ENCODE measurements at regions not wholly inside any gene's neighbourhood (a gene's known extent, or its start where the extent isn't known, plus 50 kb on each side); places are given as distances from the start of the nearest gene placed in this dataset.

DNA sequence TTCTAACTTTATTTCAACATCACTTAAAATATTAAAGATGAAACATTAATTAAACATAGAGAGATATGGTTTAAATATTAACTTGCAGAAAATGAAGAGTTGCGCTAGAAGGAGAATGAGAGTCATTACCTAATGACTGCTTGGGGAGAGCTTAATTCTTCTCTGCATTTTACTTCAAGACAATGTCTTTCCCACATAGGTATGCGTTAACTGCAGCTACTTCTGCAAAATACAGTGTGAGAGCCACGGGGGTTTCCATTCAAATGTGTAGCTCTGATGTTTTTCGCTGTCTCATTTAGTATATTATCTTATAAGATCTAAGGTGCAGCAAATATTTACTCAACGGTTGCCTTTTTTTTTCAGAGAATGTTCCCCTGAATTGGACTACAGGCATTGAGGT is 126.7 kb downstream of the TMX3 start:
- TF ChIP-seq JUND (IDR thresholded peaks at IDR 0.05) = no peak
- TF ChIP-seq HNF4A (conservative IDR thresholded peaks at IDR 0.05) = no peak
- TF ChIP-seq SP1 (IDR thresholded peaks at IDR 0.05) = no peak
- no peak for TF ChIP-seq HNF4G (IDR thresholded peaks at IDR 0.05)
- no peak for TF ChIP-seq NR2F2 (IDR thresholded peaks at IDR 0.05)
- TF ChIP-seq FOXA2 (IDR thresholded peaks at IDR 0.05) = no peak
- TF ChIP-seq TAF1 (conservative IDR thresholded peaks at IDR 0.05) = no peak
- no peak for TF ChIP-seq EGR1 (IDR thresholded peaks at IDR 0.05; ENCODE audit: low read depth in 2 of 2)
- no peak for TF ChIP-seq YY1 (IDR thresholded peaks at IDR 0.05)
- TF ChIP-seq, protein P1, sequence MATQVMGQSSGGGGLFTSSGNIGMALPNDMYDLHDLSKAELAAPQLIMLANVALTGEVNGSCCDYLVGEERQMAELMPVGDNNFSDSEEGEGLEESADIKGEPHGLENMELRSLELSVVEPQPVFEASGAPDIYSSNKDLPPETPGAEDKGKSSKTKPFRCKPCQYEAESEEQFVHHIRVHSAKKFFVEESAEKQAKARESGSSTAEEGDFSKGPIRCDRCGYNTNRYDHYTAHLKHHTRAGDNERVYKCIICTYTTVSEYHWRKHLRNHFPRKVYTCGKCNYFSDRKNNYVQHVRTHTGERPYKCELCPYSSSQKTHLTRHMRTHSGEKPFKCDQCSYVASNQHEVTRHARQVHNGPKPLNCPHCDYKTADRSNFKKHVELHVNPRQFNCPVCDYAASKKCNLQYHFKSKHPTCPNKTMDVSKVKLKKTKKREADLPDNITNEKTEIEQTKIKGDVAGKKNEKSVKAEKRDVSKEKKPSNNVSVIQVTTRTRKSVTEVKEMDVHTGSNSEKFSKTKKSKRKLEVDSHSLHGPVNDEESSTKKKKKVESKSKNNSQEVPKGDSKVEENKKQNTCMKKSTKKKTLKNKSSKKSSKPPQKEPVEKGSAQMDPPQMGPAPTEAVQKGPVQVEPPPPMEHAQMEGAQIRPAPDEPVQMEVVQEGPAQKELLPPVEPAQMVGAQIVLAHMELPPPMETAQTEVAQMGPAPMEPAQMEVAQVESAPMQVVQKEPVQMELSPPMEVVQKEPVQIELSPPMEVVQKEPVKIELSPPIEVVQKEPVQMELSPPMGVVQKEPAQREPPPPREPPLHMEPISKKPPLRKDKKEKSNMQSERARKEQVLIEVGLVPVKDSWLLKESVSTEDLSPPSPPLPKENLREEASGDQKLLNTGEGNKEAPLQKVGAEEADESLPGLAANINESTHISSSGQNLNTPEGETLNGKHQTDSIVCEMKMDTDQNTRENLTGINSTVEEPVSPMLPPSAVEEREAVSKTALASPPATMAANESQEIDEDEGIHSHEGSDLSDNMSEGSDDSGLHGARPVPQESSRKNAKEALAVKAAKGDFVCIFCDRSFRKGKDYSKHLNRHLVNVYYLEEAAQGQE (IDR thresholded peaks at IDR 0.05) = no peak
- TF ChIP-seq, protein P2, sequence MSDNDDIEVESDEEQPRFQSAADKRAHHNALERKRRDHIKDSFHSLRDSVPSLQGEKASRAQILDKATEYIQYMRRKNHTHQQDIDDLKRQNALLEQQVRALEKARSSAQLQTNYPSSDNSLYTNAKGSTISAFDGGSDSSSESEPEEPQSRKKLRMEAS (IDR thresholded peaks at IDR 0.05) = no peak
- no peak for TF ChIP-seq ATF3 (IDR thresholded peaks at IDR 0.05)
- TF ChIP-seq RXRA (IDR thresholded peaks at IDR 0.05) = no peak
- no peak for TF ChIP-seq FOXA1 (IDR thresholded peaks at IDR 0.05)
- no peak for TF ChIP-seq CTCF (IDR thresholded peaks at IDR 0.05; ENCODE audit: low read depth, low read length, missing input control)
- no peak for TF ChIP-seq ZBTB33 (IDR thresholded peaks at IDR 0.05)
- no peak for TF ChIP-seq GABPA (IDR thresholded peaks at IDR 0.05 in 1 of 2, conservative IDR thresholded peaks at IDR 0.05 in 1 of 2)
- H3K4me1 ChIP-seq (ENCODE audit: control insufficient read depth in 4 of 4, insufficient read depth in 4 of 4, low read length in 3 of 4) = no peaks in the 10 kb centered on the region
- H3K27ac ChIP-seq (ENCODE audit: low read depth in 1 of 2, low read length in 2 of 2) = no peak overlapping the region
- DNase-seq (ENCODE audit: low spot score) = no peak
- peaks cover 0 to 3% (median 0%) of the 10 kb centered on the region in 4 donors for H3K27me3 ChIP-seq (ENCODE audit: control insufficient read depth in 4 of 4, insufficient read depth in 4 of 4, low read length in 3 of 4)
- no peaks in the 10 kb centered on the region for H3K9me3 ChIP-seq (ENCODE audit: control insufficient read depth in 4 of 4, low read length in 3 of 4)
- no peaks in the 10 kb centered on the region for H3K36me3 ChIP-seq (ENCODE audit: control insufficient read depth in 4 of 4, insufficient read depth in 3 of 4, low read depth in 1 of 4, low read length in 3 of 4)
- H3K9ac ChIP-seq (ENCODE audit: low read depth in 1 of 2, low read length in 2 of 2) = no peak overlapping the region
- H3K4me3 ChIP-seq (ENCODE audit: low read depth in 1 of 3, low read length in 3 of 3) = no peak overlapping the region
- 56% methylated on average over 5 of the region's 5 CpGs for WGBS

DNA sequence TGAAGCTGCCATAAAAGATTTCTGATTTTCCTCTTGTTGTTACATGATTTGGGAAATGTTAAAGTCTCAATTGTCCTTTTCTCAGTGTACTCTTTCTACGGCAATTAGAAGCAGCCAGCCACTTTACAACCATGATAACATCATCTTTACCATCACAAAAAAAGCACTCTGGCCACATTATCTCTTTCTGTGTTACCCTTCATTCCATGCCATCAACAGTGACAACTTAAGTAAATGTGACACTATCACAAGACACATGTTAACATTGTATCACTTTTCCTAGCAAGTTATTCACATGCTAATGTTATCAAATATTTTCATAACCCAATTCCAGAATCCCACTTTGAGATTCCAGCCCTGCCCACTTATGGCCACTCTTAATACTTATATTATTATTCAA is 131.2 kb downstream of the TMX3 start:
- no peak for DNase-seq (ENCODE audit: low spot score)
- H3K4me1 ChIP-seq (ENCODE audit: control insufficient read depth in 4 of 4, insufficient read depth in 4 of 4, low read length in 3 of 4) = no peaks in the 10 kb centered on the region
- no peak overlapping the region for H3K4me3 ChIP-seq (ENCODE audit: low read depth in 1 of 3, low read length in 3 of 3)
- no peaks in the 10 kb centered on the region for H3K9me3 ChIP-seq (ENCODE audit: control insufficient read depth in 4 of 4, low read length in 3 of 4)
- no peaks in the 10 kb centered on the region for H3K36me3 ChIP-seq (ENCODE audit: control insufficient read depth in 4 of 4, insufficient read depth in 3 of 4, low read depth in 1 of 4, low read length in 3 of 4)
- H3K27ac ChIP-seq (ENCODE audit: low read depth in 1 of 2, low read length in 2 of 2) = no peak overlapping the region
- peaks cover 0 to 2% (median 0%) of the 10 kb centered on the region in 4 donors for H3K27me3 ChIP-seq (ENCODE audit: control insufficient read depth in 4 of 4, insufficient read depth in 4 of 4, low read length in 3 of 4)
- no peak overlapping the region for H3K9ac ChIP-seq (ENCODE audit: low read depth in 1 of 2, low read length in 2 of 2)
- 48% methylated on average over 1 of the region's 1 CpG for WGBS
- no peak for TF ChIP-seq EGR1 (IDR thresholded peaks at IDR 0.05; ENCODE audit: low read depth in 2 of 2)
- no peak for TF ChIP-seq TAF1 (conservative IDR thresholded peaks at IDR 0.05)
- TF ChIP-seq RXRA (IDR thresholded peaks at IDR 0.05) = no peak
- no peak for TF ChIP-seq FOXA2 (IDR thresholded peaks at IDR 0.05)
- TF ChIP-seq ZBTB33 (IDR thresholded peaks at IDR 0.05) = no peak
- no peak for TF ChIP-seq CTCF (IDR thresholded peaks at IDR 0.05; ENCODE audit: low read depth, low read length, missing input control)
- no peak for TF ChIP-seq HNF4G (IDR thresholded peaks at IDR 0.05)
- no peak for TF ChIP-seq GABPA (IDR thresholded peaks at IDR 0.05 in 1 of 2, conservative IDR thresholded peaks at IDR 0.05 in 1 of 2)
- TF ChIP-seq FOXA1 (IDR thresholded peaks at IDR 0.05) = no peak
- TF ChIP-seq HNF4A (conservative IDR thresholded peaks at IDR 0.05) = no peak
- no peak for TF ChIP-seq ATF3 (IDR thresholded peaks at IDR 0.05)
- no peak for TF ChIP-seq JUND (IDR thresholded peaks at IDR 0.05)
- TF ChIP-seq NR2F2 (IDR thresholded peaks at IDR 0.05) = no peak

Measured in liver (tissue), 8 donors.